Mesenchymal stem cell (in vitro differentiated cells and primary cell): ENCODE measurements at regions not wholly inside any gene's neighbourhood (a gene's known extent, or its start where the extent isn't known, plus 50 kb on each side); places are given as distances from the start of the nearest gene placed in this dataset.
A peak's percentile ranks its signal among the peaks of the same experiment; 100 is the strongest.

ENCODE experiments used
- DNase-seq: peaks from one replicate; pipeline ENCODE4 v3.0.0-alpha.2; 2013
- H2AFZ ChIP-seq: one replicate; pipeline ENCODE4 v1.6.1; 2013; ENCODE audit warnings: low read depth, mild to moderate bottlenecking, control low read depth, inconsistent platforms, low read length, moderate library complexity
- H2AK5ac ChIP-seq: 2 replicates; pipeline ENCODE4 v1.6.1; 2013; ENCODE audit warnings: low read length, moderate library complexity, mild to moderate bottlenecking, inconsistent platforms; ENCODE audit not compliant: severe bottlenecking
- H2BK120ac ChIP-seq: one replicate; pipeline ENCODE4 v1.6.1; 2013; ENCODE audit warnings: low read depth, mild to moderate bottlenecking, inconsistent platforms, low read length, moderate library complexity
- H2BK12ac ChIP-seq, 2 experiments: one replicate each; pipeline ENCODE4 v1.6.1; 2013; ENCODE audit warnings: inconsistent platforms in 2 of 2, low read length in 2 of 2, mild to moderate bottlenecking in 2 of 2, moderate library complexity in 2 of 2, control low read depth in 1 of 2
- H2BK15ac ChIP-seq: one replicate; pipeline ENCODE4 v1.6.1; 2013; ENCODE audit warnings: mild to moderate bottlenecking, low read depth, inconsistent platforms; ENCODE audit not compliant: poor library complexity, severe bottlenecking
- H2BK5ac ChIP-seq: 2 replicates; pipeline ENCODE4 v1.6.1; 2013; ENCODE audit warnings: low read depth, mild to moderate bottlenecking, low read length, control low read depth, inconsistent platforms; ENCODE audit not compliant: poor library complexity, severe bottlenecking
- H3K14ac ChIP-seq, 2 experiments: one replicate each; pipeline ENCODE4 v1.6.1; 2013; ENCODE audit warnings: inconsistent platforms in 2 of 2, low read length in 2 of 2, control low read depth in 1 of 2, mild to moderate bottlenecking in 1 of 2, moderate library complexity in 1 of 2
- H3K18ac ChIP-seq, 2 experiments: one replicate each; pipeline ENCODE4 v1.6.1; 2013; ENCODE audit warnings: inconsistent platforms in 2 of 2, low read length in 2 of 2, control low read depth in 1 of 2, low read depth in 1 of 2, mild to moderate bottlenecking in 1 of 2
- H3K23ac ChIP-seq, 2 experiments: one replicate each; pipeline ENCODE4 v1.6.1; 2013; ENCODE audit warnings: inconsistent platforms in 2 of 2, low read length in 2 of 2, mild to moderate bottlenecking in 2 of 2, moderate library complexity in 2 of 2, control low read depth in 1 of 2
- H3K27ac ChIP-seq: 2 replicates; pipeline ENCODE4 v1.5.1; 2013; ENCODE audit warnings: mild to moderate bottlenecking, moderate library complexity, low read length, control low read depth, inconsistent platforms; ENCODE audit not compliant: poor library complexity, severe bottlenecking
- H3K27me3 ChIP-seq, 2 experiments: 2 replicates each; pipeline versions ENCODE4 v1.6.1 to v1.7.0; 2013; ENCODE audit warnings: low read length in 2 of 2, mild to moderate bottlenecking in 2 of 2, moderate library complexity in 2 of 2, control low read depth in 1 of 2, inconsistent platforms in 1 of 2; ENCODE audit not compliant: control insufficient read depth in 1 of 2, insufficient read depth in 1 of 2
- H3K36me3 ChIP-seq, 2 experiments: 2 replicates each; pipeline versions ENCODE4 v1.6.1 to v1.7.0; 2013; ENCODE audit warnings: low read length in 2 of 2, control low read depth in 1 of 2, inconsistent platforms in 1 of 2, low read depth in 1 of 2, mild to moderate bottlenecking in 1 of 2; ENCODE audit not compliant: insufficient read depth in 2 of 2, control insufficient read depth in 1 of 2
- H3K4ac ChIP-seq, 2 experiments: one replicate each; pipeline ENCODE4 v1.6.1; 2013; ENCODE audit warnings: inconsistent platforms in 2 of 2, low read length in 2 of 2, mild to moderate bottlenecking in 2 of 2, moderate library complexity in 2 of 2, control low read depth in 1 of 2, low read depth in 1 of 2
- H3K4me1 ChIP-seq: 2 replicates; pipeline ENCODE4 v1.6.1; 2013; ENCODE audit warnings: low read depth, low read length, control low read depth; ENCODE audit not compliant: control insufficient read depth, insufficient read depth
- H3K4me2 ChIP-seq: 2 replicates; pipeline ENCODE4 v1.6.1; 2013; ENCODE audit warnings: low read length, mild to moderate bottlenecking, inconsistent platforms; ENCODE audit not compliant: poor library complexity, severe bottlenecking
- H3K4me3 ChIP-seq, 2 experiments: 2 replicates each; pipeline versions ENCODE4 v1.5.1 to v1.7.0; 2013; ENCODE audit warnings: low read length in 2 of 2, mild to moderate bottlenecking in 2 of 2, control low read depth in 1 of 2, low read depth in 1 of 2; ENCODE audit not compliant: insufficient read depth in 1 of 2
- H3K79me1 ChIP-seq: replicated peaks from 2 replicates; pipeline ENCODE4 v1.6.1; 2013; ENCODE audit warnings: mild to moderate bottlenecking, control low read depth, low read length, inconsistent platforms; ENCODE audit not compliant: poor library complexity, severe bottlenecking
- H3K9ac ChIP-seq: 2 replicates; pipeline ENCODE4 v1.7.0; 2013; ENCODE audit warnings: mild to moderate bottlenecking, low read length, moderate library complexity
- H3K9me3 ChIP-seq: 2 replicates; pipeline ENCODE4 v1.7.0; 2013; ENCODE audit warnings: mild to moderate bottlenecking, low read length; ENCODE audit not compliant: control insufficient read depth
- H4K8ac ChIP-seq: one replicate; pipeline ENCODE4 v1.6.1; 2013; ENCODE audit warnings: inconsistent platforms, mild to moderate bottlenecking, low read length, moderate library complexity
- H4K91ac ChIP-seq: one replicate; pipeline ENCODE4 v1.6.1; 2013; ENCODE audit warnings: mild to moderate bottlenecking, low read length, inconsistent platforms
- WGBS: methylation state at CpG from one replicate; pipeline ENCODE4 v1.1.7; 2013; ENCODE audit warnings: mixed read lengths; 5-methylcytosine and 5-hydroxymethylcytosine counted together

DNA sequence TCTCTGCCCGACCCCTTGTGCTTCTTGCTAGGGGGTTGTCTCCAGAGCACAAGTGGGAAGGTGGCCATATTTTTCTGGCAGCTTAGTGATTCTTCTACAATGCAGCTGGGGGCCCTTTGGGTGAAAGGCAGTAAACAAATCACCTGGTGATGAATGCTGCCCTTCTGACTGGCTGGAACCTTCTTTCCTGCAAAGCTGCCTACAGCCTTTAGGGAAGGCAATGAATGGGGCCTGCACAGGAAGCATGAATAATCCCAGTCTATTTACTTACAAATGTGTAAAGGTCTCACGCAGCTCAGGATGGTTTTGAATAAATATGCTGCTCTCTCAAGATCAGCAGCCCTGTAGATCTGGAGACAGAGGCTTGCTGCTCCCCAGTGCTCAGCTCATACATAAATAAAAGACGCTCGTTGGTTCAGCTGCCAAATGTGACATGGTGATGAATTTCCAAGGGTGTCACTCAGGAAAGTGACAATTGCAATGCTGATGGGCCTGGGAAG lies 289.2 kb downstream of the TDRD15 start:
- H4K91ac ChIP-seq = peak overlapping the region; percentile 73
- H3K4ac ChIP-seq = peak overlapping the region; percentile 9 to 62
- no peak overlapping the region for H3K4me3 ChIP-seq
- H3K9ac ChIP-seq = no peak overlapping the region
- WGBS = 22% methylated on average over 4 of the region's 4 CpGs
- peak overlapping the region; percentile 75 for H4K8ac ChIP-seq
- no peak overlapping the region for H2BK15ac ChIP-seq
- DNase-seq = peak; percentile 89
- no peak overlapping the region for H3K23ac ChIP-seq
- no peak overlapping the region for H2AK5ac ChIP-seq
- no peak overlapping the region for H2BK5ac ChIP-seq
- H3K18ac ChIP-seq = peak overlapping the region; percentile 15 to 52
- peak overlapping the region in 1 of 2 experiments; percentile 51 for H2BK12ac ChIP-seq
- no peaks in the 10 kb centered on the region for H3K4me1 ChIP-seq
- H3K79me1 ChIP-seq = no peaks in the 10 kb centered on the region
- H2AFZ ChIP-seq = no peak overlapping the region
- no peak overlapping the region for H3K27ac ChIP-seq
- no peak overlapping the region for H2BK120ac ChIP-seq
- H3K27me3 ChIP-seq = no peaks in the 10 kb centered on the region
- no peaks in the 10 kb centered on the region for H3K9me3 ChIP-seq
- no peak overlapping the region for H3K14ac ChIP-seq
- H3K36me3 ChIP-seq = no peaks in the 10 kb centered on the region
- no peak overlapping the region for H3K4me2 ChIP-seq

- H3K27me3 ChIP-seq = no peaks in the 10 kb centered on the region
- no peak overlapping the region for H2BK15ac ChIP-seq
- no peak overlapping the region for H3K14ac ChIP-seq
- no peak for DNase-seq
- no peaks in the 10 kb centered on the region for H3K9me3 ChIP-seq
- no peaks in the 10 kb centered on the region for H3K36me3 ChIP-seq
- no peak overlapping the region for H4K8ac ChIP-seq
- no peak overlapping the region for H2BK120ac ChIP-seq
- H3K18ac ChIP-seq = peak overlapping the region in 1 of 2 experiments; percentile 32
- no peak overlapping the region for H3K27ac ChIP-seq
- H3K4me3 ChIP-seq = no peak overlapping the region
- H3K4ac ChIP-seq = no peak overlapping the region
- H3K79me1 ChIP-seq = no peaks in the 10 kb centered on the region
- peak overlapping the region in 1 of 2 experiments; percentile 32 for H2BK12ac ChIP-seq
- no peak overlapping the region for H3K4me2 ChIP-seq
- WGBS = 57% methylated on average over 3 of the region's 3 CpGs
- no peak overlapping the region for H2AFZ ChIP-seq
- no peak overlapping the region for H2BK5ac ChIP-seq
- no peak overlapping the region for H3K23ac ChIP-seq
- H3K9ac ChIP-seq = no peak overlapping the region
- H2AK5ac ChIP-seq = no peak overlapping the region
- H3K4me1 ChIP-seq = no peaks in the 10 kb centered on the region
- H4K91ac ChIP-seq = no peak overlapping the region
Measured at GRCh38 chr2:21415234-21415633, 291.5 kb downstream of the TDRD15 start.

- no peaks in the 10 kb centered on the region for H3K36me3 ChIP-seq
- no peak overlapping the region for H2BK15ac ChIP-seq
- no peak overlapping the region for H2BK12ac ChIP-seq
- H3K4me2 ChIP-seq = no peak overlapping the region
- no peak overlapping the region for H3K14ac ChIP-seq
- H2AFZ ChIP-seq = no peak overlapping the region
- no peaks in the 10 kb centered on the region for H3K9me3 ChIP-seq
- no peak for DNase-seq
- no peak overlapping the region for H3K23ac ChIP-seq
- no peaks in the 10 kb centered on the region for H3K79me1 ChIP-seq
- no peak overlapping the region for H3K9ac ChIP-seq
- H4K8ac ChIP-seq = no peak overlapping the region
- H3K18ac ChIP-seq = no peak overlapping the region
- H2BK5ac ChIP-seq = no peak overlapping the region
- H3K4ac ChIP-seq = no peak overlapping the region
- no peak overlapping the region for H3K27ac ChIP-seq
- no peak overlapping the region for H4K91ac ChIP-seq
- no peak overlapping the region for H2AK5ac ChIP-seq
- H3K4me1 ChIP-seq = no peaks in the 10 kb centered on the region
- no peaks in the 10 kb centered on the region for H3K27me3 ChIP-seq
- H2BK120ac ChIP-seq = no peak overlapping the region
- no peak overlapping the region for H3K4me3 ChIP-seq
Measured at GRCh38 chr2:21416226-21416625, 292.5 kb downstream of the TDRD15 start.

GRCh38 chr2:21418456-21418855 lies 294.7 kb downstream of the TDRD15 start:
- H4K91ac ChIP-seq = no peak overlapping the region
- WGBS = 81% methylated on average over 3 of the region's 4 CpGs
- no peak overlapping the region for H3K18ac ChIP-seq
- H2BK15ac ChIP-seq = no peak overlapping the region
- H3K36me3 ChIP-seq = no peaks in the 10 kb centered on the region
- no peaks in the 10 kb centered on the region for H3K27me3 ChIP-seq
- H3K27ac ChIP-seq = no peak overlapping the region
- no peak overlapping the region for H3K14ac ChIP-seq
- H3K4me3 ChIP-seq = no peak overlapping the region
- no peak overlapping the region for H2AFZ ChIP-seq
- no peak overlapping the region for H3K9ac ChIP-seq
- H3K4ac ChIP-seq = no peak overlapping the region
- H2BK120ac ChIP-seq = no peak overlapping the region
- no peak overlapping the region for H2BK12ac ChIP-seq
- H2AK5ac ChIP-seq = no peak overlapping the region
- no peaks in the 10 kb centered on the region for H3K79me1 ChIP-seq
- DNase-seq = no peak
- H2BK5ac ChIP-seq = no peak overlapping the region
- no peak overlapping the region for H3K4me2 ChIP-seq
- no peak overlapping the region for H3K23ac ChIP-seq
- H3K9me3 ChIP-seq = no peaks in the 10 kb centered on the region
- H3K4me1 ChIP-seq = no peaks in the 10 kb centered on the region
- H4K8ac ChIP-seq = no peak overlapping the region
